ENCODE measurements at regions not wholly inside any gene's neighbourhood (a gene's known extent, or its start where the extent isn't known, plus 50 kb on each side); places are given as distances from the start of the nearest gene placed in this dataset.

DNA sequence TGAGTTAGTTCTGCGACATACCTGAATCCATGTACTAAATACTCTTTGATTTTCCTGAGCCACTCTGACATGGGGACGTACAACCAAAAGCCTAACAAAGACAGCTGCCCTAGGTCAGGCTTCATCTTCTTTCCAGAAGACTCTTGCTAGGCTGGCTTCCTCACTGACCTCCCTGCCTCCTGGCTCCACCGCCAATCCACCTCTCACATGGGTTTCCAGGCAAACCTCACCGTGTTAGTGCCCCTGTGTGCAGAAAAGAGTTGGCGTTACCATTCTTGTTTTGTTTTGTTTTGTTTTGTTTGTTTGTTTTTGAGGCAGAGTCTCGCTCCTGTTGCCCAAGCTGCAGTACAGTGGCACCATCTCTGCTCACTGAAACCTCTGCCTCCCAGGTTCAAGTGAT lies 135.3 kb downstream of the WSCD1 start (continued):
- no peak for TF ChIP-seq TAF7 (optimal IDR thresholded peaks at IDR 0.05; ENCODE audit: borderline replicate concordance, low read depth, low read length)
- TF ChIP-seq, protein P1, sequence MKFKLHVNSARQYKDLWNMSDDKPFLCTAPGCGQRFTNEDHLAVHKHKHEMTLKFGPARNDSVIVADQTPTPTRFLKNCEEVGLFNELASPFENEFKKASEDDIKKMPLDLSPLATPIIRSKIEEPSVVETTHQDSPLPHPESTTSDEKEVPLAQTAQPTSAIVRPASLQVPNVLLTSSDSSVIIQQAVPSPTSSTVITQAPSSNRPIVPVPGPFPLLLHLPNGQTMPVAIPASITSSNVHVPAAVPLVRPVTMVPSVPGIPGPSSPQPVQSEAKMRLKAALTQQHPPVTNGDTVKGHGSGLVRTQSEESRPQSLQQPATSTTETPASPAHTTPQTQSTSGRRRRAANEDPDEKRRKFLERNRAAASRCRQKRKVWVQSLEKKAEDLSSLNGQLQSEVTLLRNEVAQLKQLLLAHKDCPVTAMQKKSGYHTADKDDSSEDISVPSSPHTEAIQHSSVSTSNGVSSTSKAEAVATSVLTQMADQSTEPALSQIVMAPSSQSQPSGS (IDR thresholded peaks at IDR 0.05; ENCODE audit: low read length) = no peak

Data from H1 (cell line).